ENCODE measurements at regions not wholly inside any gene's neighbourhood (a gene's known extent, or its start where the extent isn't known, plus 50 kb on each side); places are given as distances from the start of the nearest gene placed in this dataset.

DNA sequence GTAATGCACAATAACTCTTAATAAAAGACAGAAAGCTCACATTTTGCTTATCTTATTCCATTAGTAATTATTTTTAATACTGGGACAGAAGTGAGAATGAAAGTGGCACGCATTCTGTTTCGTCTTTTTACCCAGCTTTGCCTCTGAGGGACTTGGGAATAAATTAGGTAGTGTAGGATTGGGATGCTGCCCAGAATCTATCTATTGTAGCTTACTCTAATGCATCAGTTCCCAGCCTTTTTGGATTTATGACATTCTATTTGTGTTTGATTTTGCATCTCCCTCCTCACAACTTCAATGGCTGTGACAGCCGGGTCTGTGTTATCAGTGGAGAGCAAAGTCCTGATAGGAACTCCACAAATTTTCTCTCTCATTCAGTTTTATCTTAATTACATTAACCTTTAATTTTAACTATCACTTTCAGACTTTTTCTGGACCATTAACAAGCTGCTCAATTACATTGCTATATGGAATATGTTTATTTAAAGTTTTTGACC is 62.9 kb upstream of the TULP4 start:
- no peak overlapping the region for H3K9ac ChIP-seq (ENCODE audit: low read depth in 1 of 3, low read length in 3 of 3)
- H3K4me3 ChIP-seq (ENCODE audit: low read length in 3 of 3), result no peak overlapping the region
- H3K36me3 ChIP-seq (ENCODE audit: control insufficient read depth in 3 of 3, insufficient read depth in 3 of 3, low read length in 3 of 3), result peaks cover 0 to 2% (median 0%) of the 10 kb centered on the region in 3 donors
- no peaks in the 10 kb centered on the region for H3K27me3 ChIP-seq (ENCODE audit: control insufficient read depth in 3 of 3, insufficient read depth in 3 of 3, low read length in 3 of 3)
- no peaks in the 10 kb centered on the region for H3K9me3 ChIP-seq (ENCODE audit: control insufficient read depth in 3 of 3, low read length in 3 of 3)
- H3K27ac ChIP-seq (ENCODE audit: low read depth, low read length), result no peak overlapping the region
- peaks cover 0 to 2% (median 0%) of the 10 kb centered on the region in 3 donors for H3K4me1 ChIP-seq (ENCODE audit: control insufficient read depth in 3 of 3, insufficient read depth in 3 of 3, low read length in 3 of 3)

DNA sequence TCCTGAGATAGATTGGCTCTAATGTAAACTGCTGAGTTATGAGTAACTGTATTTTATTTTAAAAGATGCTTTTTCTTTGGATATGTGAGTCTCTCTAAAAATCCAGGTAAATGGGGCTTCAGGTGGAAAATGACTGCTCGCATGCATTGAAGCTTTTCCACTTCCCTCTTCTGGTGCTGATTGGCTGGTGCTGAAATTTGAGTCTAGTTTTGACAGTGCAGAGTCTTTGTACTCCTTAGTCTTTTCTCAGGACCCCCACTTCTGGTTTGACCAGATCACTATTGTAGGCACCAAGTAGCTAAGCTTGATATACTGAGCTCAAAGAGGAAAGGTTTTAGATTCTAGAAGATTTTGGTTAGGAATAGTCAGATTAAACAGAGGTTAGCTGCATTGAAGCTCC is 60.7 kb upstream of the TULP4 start:
- Histone ChIP-seq H3K4me3 (ENCODE audit: low read length in 3 of 3) (no peak overlapping the region), H3K9ac (ENCODE audit: low read depth in 1 of 3, low read length in 3 of 3) (no peak overlapping the region), H3K27ac (ENCODE audit: low read depth, low read length) (no peak overlapping the region), H3K4me1 (ENCODE audit: control insufficient read depth in 3 of 3, insufficient read depth in 3 of 3, low read length in 3 of 3) (peaks cover 12 to 14% (median 12%) of the 10 kb centered on the region in 3 donors), H3K9me3 (ENCODE audit: control insufficient read depth in 3 of 3, low read length in 3 of 3) (no peaks in the 10 kb centered on the region), H3K36me3 (ENCODE audit: control insufficient read depth in 3 of 3, insufficient read depth in 3 of 3, low read length in 3 of 3) (no peaks in the 10 kb centered on the region), H3K27me3 (ENCODE audit: control insufficient read depth in 3 of 3, insufficient read depth in 3 of 3, low read length in 3 of 3) (no peaks in the 10 kb centered on the region)

DNA sequence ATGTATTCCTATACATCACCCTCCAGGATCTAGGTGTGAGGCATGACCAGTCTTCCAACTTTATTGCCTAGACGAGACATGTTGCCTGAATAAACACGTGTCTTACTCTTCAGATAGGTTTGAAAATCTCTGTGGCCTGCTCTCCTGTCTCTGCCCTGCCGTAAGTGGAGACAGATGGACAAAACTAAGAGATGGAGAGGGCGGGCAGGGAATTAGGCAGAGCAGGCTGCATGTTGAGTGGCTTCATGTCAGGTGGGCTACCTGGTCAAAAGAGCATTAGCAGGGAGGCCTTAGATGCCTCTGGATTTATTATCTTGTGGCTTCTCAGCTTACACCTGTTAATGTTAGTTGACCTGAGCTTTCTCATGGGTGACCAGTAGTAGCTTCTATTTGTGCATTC is 59.0 kb upstream of the TULP4 start:
- no peak overlapping the region for H3K4me3 ChIP-seq (ENCODE audit: low read length in 3 of 3)
- no peaks in the 10 kb centered on the region for H3K36me3 ChIP-seq (ENCODE audit: control insufficient read depth in 3 of 3, insufficient read depth in 3 of 3, low read length in 3 of 3)
- no peak overlapping the region for H3K27ac ChIP-seq (ENCODE audit: low read depth, low read length)
- H3K27me3 ChIP-seq (ENCODE audit: control insufficient read depth in 3 of 3, insufficient read depth in 3 of 3, low read length in 3 of 3), result no peaks in the 10 kb centered on the region
- H3K4me1 ChIP-seq (ENCODE audit: control insufficient read depth in 3 of 3, insufficient read depth in 3 of 3, low read length in 3 of 3), result peaks cover 17 to 30% (median 25%) of the 10 kb centered on the region in 3 donors
- no peaks in the 10 kb centered on the region for H3K9me3 ChIP-seq (ENCODE audit: control insufficient read depth in 3 of 3, low read length in 3 of 3)
- no peak overlapping the region for H3K9ac ChIP-seq (ENCODE audit: low read depth in 1 of 3, low read length in 3 of 3)

DNA sequence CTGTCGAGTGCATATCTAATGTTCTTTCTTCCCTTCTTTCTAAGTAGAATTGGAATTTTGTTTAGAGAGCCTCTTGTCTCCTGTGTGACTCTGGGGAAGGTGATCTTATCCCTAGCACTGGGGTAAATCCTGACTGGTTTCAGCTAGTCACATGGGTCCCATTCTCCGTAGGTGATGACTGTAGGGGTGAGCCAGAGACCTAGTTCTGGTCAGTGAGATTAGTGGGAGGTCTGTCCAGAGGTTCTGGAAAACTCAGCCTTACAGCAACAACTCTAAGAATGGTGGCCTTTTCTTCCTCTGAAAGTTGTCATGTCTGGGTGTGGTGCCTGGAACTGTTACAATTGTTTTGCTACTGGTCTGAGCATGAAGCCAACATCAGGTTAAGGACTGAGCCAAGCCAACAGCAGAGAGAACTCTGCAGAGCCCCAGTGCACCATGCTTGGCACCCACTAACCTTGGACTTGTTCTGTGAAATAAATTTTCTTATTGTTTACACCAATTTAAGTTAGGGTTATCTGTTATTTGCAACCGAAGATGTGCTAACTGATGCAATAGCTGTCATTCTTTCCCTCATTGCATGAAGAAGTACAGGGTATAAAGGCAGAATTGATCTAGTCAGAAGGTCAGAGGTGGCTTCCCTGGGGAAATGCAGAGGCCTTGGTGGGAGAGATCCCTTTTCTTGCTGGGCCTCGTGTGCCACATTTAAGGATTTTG is 56.8 kb upstream of the TULP4 start:
- Histone ChIP-seq H3K27me3 (ENCODE audit: control insufficient read depth in 3 of 3, insufficient read depth in 3 of 3, low read length in 3 of 3) (no peaks in the 10 kb centered on the region), H3K36me3 (ENCODE audit: control insufficient read depth in 3 of 3, insufficient read depth in 3 of 3, low read length in 3 of 3) (no peaks in the 10 kb centered on the region), H3K4me1 (ENCODE audit: control insufficient read depth in 3 of 3, insufficient read depth in 3 of 3, low read length in 3 of 3) (peaks cover 17 to 37% (median 25%) of the 10 kb centered on the region in 3 donors), H3K9me3 (ENCODE audit: control insufficient read depth in 3 of 3, low read length in 3 of 3) (no peaks in the 10 kb centered on the region), H3K9ac (ENCODE audit: low read depth in 1 of 3, low read length in 3 of 3) (no peak overlapping the region), H3K4me3 (ENCODE audit: low read length in 3 of 3) (no peak overlapping the region), H3K27ac (ENCODE audit: low read depth, low read length) (peak overlapping the region; percentile 8)

DNA sequence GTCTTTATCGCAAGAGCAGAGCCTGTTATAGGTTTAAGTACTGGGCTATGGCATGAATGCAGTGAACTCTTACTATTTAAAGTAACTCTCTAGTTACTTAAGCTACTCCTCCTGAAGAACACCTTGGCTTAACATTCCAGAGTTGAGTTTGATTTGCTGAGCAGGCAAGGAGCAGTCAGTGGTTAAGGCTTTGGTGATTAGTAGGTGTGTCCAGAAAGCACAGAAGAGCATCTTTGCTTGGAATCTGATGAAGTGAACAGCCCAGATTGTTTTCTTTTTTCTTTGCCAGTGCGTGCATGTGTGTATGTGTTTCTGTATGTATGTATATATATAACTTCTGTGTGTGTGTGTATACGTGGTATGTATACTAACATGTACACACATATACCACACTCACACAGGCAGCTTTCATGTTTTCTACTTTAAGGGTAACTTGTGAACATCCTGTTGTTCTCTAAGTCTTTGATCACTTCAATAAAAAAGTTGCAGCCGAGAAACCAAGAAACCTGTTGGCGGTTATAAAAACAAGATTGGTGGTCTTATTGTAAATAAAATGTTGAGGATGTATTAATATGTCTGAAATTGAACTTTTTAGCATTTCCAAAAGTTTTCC is 56.2 kb upstream of the TULP4 start:
- peak overlapping the region; percentile 8 for H3K27ac ChIP-seq (ENCODE audit: low read depth, low read length)
- no peaks in the 10 kb centered on the region for H3K9me3 ChIP-seq (ENCODE audit: control insufficient read depth in 3 of 3, low read length in 3 of 3)
- peaks cover 17 to 37% (median 23%) of the 10 kb centered on the region in 3 donors for H3K4me1 ChIP-seq (ENCODE audit: control insufficient read depth in 3 of 3, insufficient read depth in 3 of 3, low read length in 3 of 3)
- no peaks in the 10 kb centered on the region for H3K36me3 ChIP-seq (ENCODE audit: control insufficient read depth in 3 of 3, insufficient read depth in 3 of 3, low read length in 3 of 3)
- no peak overlapping the region for H3K4me3 ChIP-seq (ENCODE audit: low read length in 3 of 3)
- no peak overlapping the region for H3K9ac ChIP-seq (ENCODE audit: low read depth in 1 of 3, low read length in 3 of 3)
- H3K27me3 ChIP-seq (ENCODE audit: control insufficient read depth in 3 of 3, insufficient read depth in 3 of 3, low read length in 3 of 3), result no peaks in the 10 kb centered on the region

DNA sequence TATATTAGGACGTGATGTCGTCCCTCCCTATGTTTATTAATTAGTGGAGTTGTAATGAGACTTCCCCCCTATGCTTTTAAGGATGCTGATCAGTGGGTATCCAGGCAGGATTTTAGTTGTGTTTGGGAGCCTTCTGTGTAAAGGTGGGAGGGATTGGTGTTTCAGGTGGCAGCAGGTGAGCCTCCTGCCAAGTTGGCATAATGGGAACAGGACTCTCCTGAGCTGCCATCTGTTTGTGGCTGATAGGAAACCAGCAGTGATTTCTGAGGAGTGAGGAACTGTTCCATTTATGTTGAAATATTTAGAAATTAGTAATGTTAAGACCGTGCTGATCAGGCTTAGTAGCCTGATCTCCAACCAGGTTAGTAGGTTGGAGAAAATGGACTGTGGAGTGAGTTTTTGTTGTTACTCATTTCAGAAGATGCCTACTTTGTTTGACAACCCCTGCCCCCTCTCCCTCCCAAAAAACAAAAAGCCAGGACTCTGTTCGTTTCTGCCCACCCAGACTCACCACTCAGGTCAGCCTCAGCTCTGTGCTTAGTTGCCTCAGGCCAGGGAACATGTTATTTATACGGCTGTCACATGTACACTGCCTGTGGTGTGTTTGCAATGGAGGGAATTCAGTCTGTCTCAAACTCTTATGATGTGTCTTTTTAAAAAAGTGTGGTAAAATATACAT is 55.4 kb upstream of the TULP4 start:
- Histone ChIP-seq H3K4me3 (ENCODE audit: low read length in 3 of 3) (no peak overlapping the region), H3K9ac (ENCODE audit: low read depth in 1 of 3, low read length in 3 of 3) (no peak overlapping the region), H3K27ac (ENCODE audit: low read depth, low read length) (peak overlapping the region; percentile 68), H3K4me1 (ENCODE audit: control insufficient read depth in 3 of 3, insufficient read depth in 3 of 3, low read length in 3 of 3) (peaks cover 17 to 37% (median 23%) of the 10 kb centered on the region in 3 donors), H3K9me3 (ENCODE audit: control insufficient read depth in 3 of 3, low read length in 3 of 3) (no peaks in the 10 kb centered on the region), H3K27me3 (ENCODE audit: control insufficient read depth in 3 of 3, insufficient read depth in 3 of 3, low read length in 3 of 3) (no peaks in the 10 kb centered on the region), H3K36me3 (ENCODE audit: control insufficient read depth in 3 of 3, insufficient read depth in 3 of 3, low read length in 3 of 3) (no peaks in the 10 kb centered on the region)

DNA sequence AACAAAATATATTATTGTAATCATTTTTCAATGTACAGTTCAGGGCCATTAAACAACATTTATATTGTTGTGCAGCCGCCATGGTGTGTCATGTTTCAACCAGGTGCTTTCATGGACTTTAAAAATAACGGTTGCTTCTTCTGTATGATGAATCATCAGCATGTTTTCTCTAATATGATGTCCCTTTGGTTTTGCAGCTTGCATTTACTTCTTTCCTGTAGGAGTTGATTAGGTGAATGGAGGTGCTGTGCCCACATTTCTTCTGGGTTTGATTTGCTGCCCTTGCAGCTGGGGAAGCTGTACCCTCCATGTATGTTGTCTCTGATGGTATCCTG is 54.9 kb upstream of the TULP4 start:
- H3K27me3 ChIP-seq (ENCODE audit: control insufficient read depth in 3 of 3, insufficient read depth in 3 of 3, low read length in 3 of 3), result no peaks in the 10 kb centered on the region
- H3K9ac ChIP-seq (ENCODE audit: low read depth in 1 of 3, low read length in 3 of 3), result no peak overlapping the region
- H3K9me3 ChIP-seq (ENCODE audit: control insufficient read depth in 3 of 3, low read length in 3 of 3), result no peaks in the 10 kb centered on the region
- H3K4me1 ChIP-seq (ENCODE audit: control insufficient read depth in 3 of 3, insufficient read depth in 3 of 3, low read length in 3 of 3), result peaks cover 19 to 39% (median 27%) of the 10 kb centered on the region in 3 donors
- peak overlapping the region in 1 of 3 donors; percentile 4 for H3K4me3 ChIP-seq (ENCODE audit: low read length in 3 of 3)
- no peaks in the 10 kb centered on the region for H3K36me3 ChIP-seq (ENCODE audit: control insufficient read depth in 3 of 3, insufficient read depth in 3 of 3, low read length in 3 of 3)
- peak overlapping the region; percentile 68 for H3K27ac ChIP-seq (ENCODE audit: low read depth, low read length)

DNA sequence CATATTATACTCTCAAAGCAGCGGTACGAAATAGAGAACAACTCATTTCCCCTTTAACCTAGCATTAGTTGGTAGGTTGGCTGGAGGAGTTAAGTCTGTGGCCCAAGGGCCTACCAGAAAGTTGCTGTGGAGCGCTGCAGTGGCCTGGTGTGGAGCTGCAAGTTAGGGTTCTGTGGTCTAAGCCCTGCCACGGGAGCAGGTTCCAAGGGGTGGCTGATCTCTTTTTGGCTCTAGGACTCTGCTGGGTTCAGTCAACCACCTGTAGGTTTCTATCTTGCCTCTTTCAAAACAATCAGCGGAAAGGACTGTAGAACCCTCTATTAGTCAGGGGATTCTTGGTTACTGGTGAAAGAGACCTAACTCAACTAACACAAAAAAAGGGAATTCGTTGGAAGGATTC is 54.5 kb upstream of the TULP4 start:
- Histone ChIP-seq H3K27me3 (ENCODE audit: control insufficient read depth in 3 of 3, insufficient read depth in 3 of 3, low read length in 3 of 3) (no peaks in the 10 kb centered on the region), H3K9ac (ENCODE audit: low read depth in 1 of 3, low read length in 3 of 3) (peak overlapping the region in 1 of 3 donors; percentile 3), H3K27ac (ENCODE audit: low read depth, low read length) (peak overlapping the region; percentile 68), H3K9me3 (ENCODE audit: control insufficient read depth in 3 of 3, low read length in 3 of 3) (no peaks in the 10 kb centered on the region), H3K4me3 (ENCODE audit: low read length in 3 of 3) (peak overlapping the region in 1 of 3 donors; percentile 4), H3K36me3 (ENCODE audit: control insufficient read depth in 3 of 3, insufficient read depth in 3 of 3, low read length in 3 of 3) (no peaks in the 10 kb centered on the region), H3K4me1 (ENCODE audit: control insufficient read depth in 3 of 3, insufficient read depth in 3 of 3, low read length in 3 of 3) (peaks cover 19 to 43% (median 31%) of the 10 kb centered on the region in 3 donors)

DNA sequence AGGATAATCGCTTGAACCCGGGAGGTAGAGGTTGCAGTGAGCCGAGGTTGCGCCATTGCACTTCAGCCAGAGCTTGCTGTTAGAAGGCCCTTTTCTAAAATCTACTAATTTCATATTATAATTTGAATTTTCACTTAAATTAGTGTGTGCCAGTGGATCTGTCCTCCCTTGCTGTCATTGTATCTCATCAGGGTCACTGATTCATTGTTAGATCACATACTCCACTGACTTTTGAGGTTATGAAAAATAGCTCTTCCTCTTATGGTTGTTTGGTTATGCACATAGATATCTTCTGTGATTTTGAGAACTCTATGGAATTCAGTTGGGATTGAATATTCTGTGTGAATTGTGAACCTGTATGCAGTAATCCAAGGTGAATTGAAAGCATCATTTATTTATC is 53.1 kb upstream of the TULP4 start:
- Histone ChIP-seq H3K9me3 (ENCODE audit: control insufficient read depth in 3 of 3, low read length in 3 of 3) (no peaks in the 10 kb centered on the region), H3K36me3 (ENCODE audit: control insufficient read depth in 3 of 3, insufficient read depth in 3 of 3, low read length in 3 of 3) (no peaks in the 10 kb centered on the region), H3K27ac (ENCODE audit: low read depth, low read length) (no peak overlapping the region), H3K27me3 (ENCODE audit: control insufficient read depth in 3 of 3, insufficient read depth in 3 of 3, low read length in 3 of 3) (no peaks in the 10 kb centered on the region), H3K9ac (ENCODE audit: low read depth in 1 of 3, low read length in 3 of 3) (no peak overlapping the region), H3K4me1 (ENCODE audit: control insufficient read depth in 3 of 3, insufficient read depth in 3 of 3, low read length in 3 of 3) (peaks cover 19 to 49% (median 31%) of the 10 kb centered on the region in 3 donors), H3K4me3 (ENCODE audit: low read length in 3 of 3) (no peak overlapping the region)

DNA sequence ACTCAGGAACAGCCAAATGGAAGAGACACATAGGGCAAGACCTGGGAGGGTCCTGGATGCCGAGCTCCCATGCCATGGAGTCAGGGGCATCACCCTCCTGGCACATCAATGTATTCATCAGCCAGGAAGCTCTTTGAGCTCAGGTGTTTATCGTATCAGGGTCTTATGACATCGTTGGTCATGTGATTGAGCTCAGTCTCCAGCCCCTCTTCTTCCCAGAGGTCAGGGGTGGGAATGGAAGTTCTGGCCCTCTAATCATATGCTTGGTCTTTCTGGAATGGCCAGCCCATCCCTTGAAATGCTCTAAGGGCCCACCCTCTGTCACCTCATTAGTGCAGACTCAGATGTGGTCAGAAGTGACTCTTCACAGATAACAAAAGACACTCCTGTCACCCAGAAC is 52.4 kb upstream of the TULP4 start:
- Histone ChIP-seq H3K27ac (ENCODE audit: low read depth, low read length) (no peak overlapping the region), H3K27me3 (ENCODE audit: control insufficient read depth in 3 of 3, insufficient read depth in 3 of 3, low read length in 3 of 3) (no peaks in the 10 kb centered on the region), H3K9ac (ENCODE audit: low read depth in 1 of 3, low read length in 3 of 3) (no peak overlapping the region), H3K4me3 (ENCODE audit: low read length in 3 of 3) (no peak overlapping the region), H3K36me3 (ENCODE audit: control insufficient read depth in 3 of 3, insufficient read depth in 3 of 3, low read length in 3 of 3) (no peaks in the 10 kb centered on the region), H3K4me1 (ENCODE audit: control insufficient read depth in 3 of 3, insufficient read depth in 3 of 3, low read length in 3 of 3) (peaks cover 18 to 49% (median 31%) of the 10 kb centered on the region in 3 donors), H3K9me3 (ENCODE audit: control insufficient read depth in 3 of 3, low read length in 3 of 3) (no peaks in the 10 kb centered on the region)

Data from skeletal muscle tissue (tissue), 3 donors.